Thyroid gland (tissue), 4 donors: ENCODE measurements at regions not wholly inside any gene's neighbourhood (a gene's known extent, or its start where the extent isn't known, plus 50 kb on each side); places are given as distances from the start of the nearest gene placed in this dataset.

Source experiments
- CTCF ChIP-seq, 6 experiments: fragments of 200-600 bp in 3 of 6; fragments of 450-650 bp in 3 of 6; sonication (generic) in 3 of 6; IDR thresholded peaks; one replicate each; pipeline ENCODE4 v1.5.1; 2016 to 2019; ENCODE audit warnings: antibody characterized with exemption in 6 of 6, mild to moderate bottlenecking in 2 of 6, inconsistent platforms in 1 of 6, moderate library complexity in 1 of 6
- POLR2A ChIP-seq, 2 donors: fragments of 450-650 bp; IDR thresholded peaks; one replicate each; pipeline ENCODE4 v1.6.1; 2017; ENCODE audit warnings: antibody characterized with exemption in 2 of 2, mild to moderate bottlenecking in 2 of 2, moderate library complexity in 1 of 2

GRCh38 chr5:145236983-145237382 lies 598.2 kb downstream of the PRELID2 start:
- TF ChIP-seq CTCF (IDR thresholded peaks at IDR 0.05) (no peak), POLR2A (IDR thresholded peaks at IDR 0.05) (no peak)
